Hematopoietic multipotent progenitor cell treated with erythropoietin and hydrocortisone succinate and interleukin-3 and kit ligand, for 4 days (in vitro differentiated cells): ENCODE measurements at regions not wholly inside any gene's neighbourhood (a gene's known extent, or its start where the extent isn't known, plus 50 kb on each side); places are given as distances from the start of the nearest gene placed in this dataset.

Source experiments
- DNase-seq: peaks from one replicate; pipeline ENCODE4 v3.0.0-alpha.2; 2015

GRCh38 chr11:109815500-109816150, 277.6 kb upstream of the ZC3H12C start:
- no peak for DNase-seq

GRCh38 chr11:109818290-109818689, 274.9 kb upstream of the ZC3H12C start:
- peak; percentile 37 for DNase-seq

- DNase-seq, result peak; percentile 10
These were observed 273.8 kb upstream of the ZC3H12C start for GRCh38 chr11:109819410-109819809.

GRCh38 chr11:109821511-109821910, 271.7 kb upstream of the ZC3H12C start:
- no peak for DNase-seq

GRCh38 chr11:109822436-109823102, 270.6 kb upstream of the ZC3H12C start:
- no peak for DNase-seq

- no peak for DNase-seq
These were observed 264.8 kb upstream of the ZC3H12C start for GRCh38 chr11:109828387-109828786.

GRCh38 chr11:109838026-109838425, 255.2 kb upstream of the ZC3H12C start:
- no peak for DNase-seq

- DNase-seq, result no peak
These were observed 247.8 kb upstream of the ZC3H12C start for GRCh38 chr11:109845437-109845836.

- DNase-seq, result no peak
These were observed 245.6 kb upstream of the ZC3H12C start for GRCh38 chr11:109847621-109848020.

GRCh38 chr11:109849051-109849450, 244.1 kb upstream of the ZC3H12C start:
- no peak for DNase-seq

- DNase-seq, result no peak
These were observed 243.2 kb upstream of the ZC3H12C start for GRCh38 chr11:109849946-109850345.

- no peak for DNase-seq
These were observed 241.3 kb upstream of the ZC3H12C start for GRCh38 chr11:109851780-109852390.

- DNase-seq, result peak; percentile 81
These were observed 239.9 kb upstream of the ZC3H12C start for GRCh38 chr11:109853156-109853776.

- DNase-seq, result no peak
These were observed 238.5 kb upstream of the ZC3H12C start for GRCh38 chr11:109854731-109855130.

GRCh38 chr11:109856928-109857327, 236.3 kb upstream of the ZC3H12C start:
- DNase-seq, result no peak

GRCh38 chr11:109857637-109858036, 235.6 kb upstream of the ZC3H12C start:
- no peak for DNase-seq

GRCh38 chr11:109858152-109858551, 235.0 kb upstream of the ZC3H12C start:
- DNase-seq, result no peak

- DNase-seq, result no peak
These were observed 234.0 kb upstream of the ZC3H12C start for GRCh38 chr11:109859045-109859724.

- DNase-seq, result no peak
These were observed 230.4 kb upstream of the ZC3H12C start for GRCh38 chr11:109862835-109863234.

GRCh38 chr11:109864151-109864661, 229.0 kb upstream of the ZC3H12C start:
- no peak for DNase-seq

GRCh38 chr11:109864834-109865547, 228.2 kb upstream of the ZC3H12C start:
- DNase-seq, result peak; percentile 33

- DNase-seq, result peak; percentile 18
These were observed 227.5 kb upstream of the ZC3H12C start for GRCh38 chr11:109865548-109866186.
